ENCODE measurements at regions not wholly inside any gene's neighbourhood (a gene's known extent, or its start where the extent isn't known, plus 50 kb on each side); places are given as distances from the start of the nearest gene placed in this dataset.
A peak's percentile ranks its signal among the peaks of the same experiment; 100 is the strongest.

DNA sequence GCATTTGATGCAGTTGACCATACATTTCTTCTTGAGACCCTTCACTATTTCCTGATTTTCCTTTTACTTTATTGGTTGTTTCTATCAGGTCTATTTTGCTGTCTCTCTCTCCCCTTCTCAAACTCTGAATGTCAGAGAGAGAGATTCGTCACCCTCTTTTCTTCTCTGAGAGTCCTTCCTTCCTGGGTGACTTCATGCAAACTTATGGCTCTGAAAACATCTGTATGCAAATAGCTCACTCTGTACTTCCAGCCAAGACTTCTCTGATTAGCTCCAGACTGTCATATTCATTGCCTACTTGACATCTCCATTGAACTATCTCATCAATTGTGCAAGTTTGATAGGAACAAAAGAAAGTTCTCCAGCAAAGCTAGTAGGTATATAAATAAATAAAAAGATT, 191.7 kb upstream of the KLF6 start:
- TF ChIP-seq CTCF (IDR thresholded peaks at IDR 0.05; ENCODE audit: insufficient read depth, low read length) = no peak
- no peak for DNase-seq (ENCODE audit: low read depth)
- H3K4me3 ChIP-seq (ENCODE audit: low read depth, low read length) = no peak overlapping the region

DNA sequence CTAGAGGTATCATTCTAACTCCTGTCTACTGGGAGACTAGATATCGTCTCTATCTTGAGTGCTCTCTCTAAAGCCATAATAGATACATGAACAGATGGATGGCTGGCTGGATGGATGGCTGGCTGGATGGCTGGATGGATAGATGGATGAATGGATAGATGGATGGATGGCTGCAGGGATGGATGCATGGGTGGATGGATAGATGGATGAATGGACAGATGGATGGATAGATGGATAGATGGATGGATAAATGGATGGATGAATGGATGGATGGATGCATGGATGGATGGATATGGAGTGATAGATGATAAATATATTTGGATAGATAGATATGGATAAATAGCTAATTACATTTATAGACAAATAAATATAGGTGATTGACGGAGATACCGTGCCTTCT, 191.2 kb upstream of the KLF6 start:
- TF ChIP-seq CTCF (IDR thresholded peaks at IDR 0.05; ENCODE audit: insufficient read depth, low read length) = no peak
- no peak overlapping the region for H3K4me3 ChIP-seq (ENCODE audit: low read depth, low read length)
- no peak for DNase-seq (ENCODE audit: low read depth)

DNA sequence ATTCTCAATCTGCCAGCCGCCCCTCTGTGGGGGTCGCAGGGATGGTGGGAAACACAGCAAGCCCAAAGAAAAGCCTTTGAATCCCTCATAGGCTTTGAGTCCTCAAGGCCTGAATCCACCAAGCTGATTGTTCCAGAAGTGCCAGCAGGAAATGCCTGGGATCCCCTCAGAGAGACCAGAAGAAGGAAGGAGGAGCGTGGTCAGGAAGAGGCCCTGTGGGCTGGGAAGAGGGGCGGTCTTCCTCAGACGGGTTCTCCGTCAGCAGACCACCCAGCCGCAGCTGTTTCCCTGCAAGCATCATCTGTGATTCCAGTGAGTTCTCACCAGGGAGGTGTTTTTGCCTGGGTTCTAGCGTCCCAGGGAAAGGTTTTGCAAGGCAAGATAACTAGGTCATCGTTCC, 190.0 kb upstream of the KLF6 start:
- DNase-seq (ENCODE audit: low read depth) = no peak
- no peak overlapping the region for H3K4me3 ChIP-seq (ENCODE audit: low read depth, low read length)
- no peak for TF ChIP-seq CTCF (IDR thresholded peaks at IDR 0.05; ENCODE audit: insufficient read depth, low read length)

DNA sequence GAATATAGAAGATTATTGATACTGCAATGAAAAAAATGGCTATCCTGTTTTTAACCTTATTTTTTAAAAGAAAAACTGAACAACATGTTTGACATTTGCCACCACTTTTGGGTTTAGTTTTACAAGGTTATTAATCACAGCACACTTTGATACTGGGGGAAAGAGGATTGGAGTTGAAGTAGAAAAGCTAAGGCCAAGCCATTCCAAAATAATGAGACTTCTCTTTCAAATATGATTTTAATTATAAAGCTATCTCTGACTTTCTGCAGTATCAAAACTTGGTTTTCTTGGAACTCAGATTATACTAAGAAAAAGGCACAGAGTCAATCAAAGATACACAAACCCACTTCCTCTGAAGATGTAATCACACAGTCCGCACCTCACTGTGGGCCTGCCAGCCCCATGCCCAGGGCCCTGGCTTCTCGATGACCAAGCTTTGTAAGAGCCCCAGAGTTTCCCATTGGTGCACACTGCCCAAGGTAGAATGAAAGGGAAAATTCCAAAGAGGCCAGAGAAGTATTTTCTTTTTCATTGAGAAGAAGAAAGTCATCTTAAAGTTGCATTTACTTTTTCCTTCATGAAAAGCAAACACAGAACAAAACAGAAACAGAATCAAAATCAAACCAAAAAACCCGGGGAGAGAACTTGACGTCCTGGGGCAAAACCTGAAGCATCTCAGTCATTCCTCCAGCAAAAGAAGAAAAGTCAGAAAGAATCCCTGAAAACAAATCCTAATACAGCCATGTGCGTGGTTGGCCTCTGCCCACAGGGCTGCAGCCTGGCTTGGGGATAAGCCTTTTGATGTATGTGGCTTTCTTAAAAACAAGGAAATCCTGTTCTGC, 187.7 kb upstream of the KLF6 start:
- no peak for TF ChIP-seq CTCF (IDR thresholded peaks at IDR 0.05; ENCODE audit: insufficient read depth, low read length)
- no peak overlapping the region for H3K4me3 ChIP-seq (ENCODE audit: low read depth, low read length)
- peak; percentile 35 for DNase-seq (ENCODE audit: low read depth)

DNA sequence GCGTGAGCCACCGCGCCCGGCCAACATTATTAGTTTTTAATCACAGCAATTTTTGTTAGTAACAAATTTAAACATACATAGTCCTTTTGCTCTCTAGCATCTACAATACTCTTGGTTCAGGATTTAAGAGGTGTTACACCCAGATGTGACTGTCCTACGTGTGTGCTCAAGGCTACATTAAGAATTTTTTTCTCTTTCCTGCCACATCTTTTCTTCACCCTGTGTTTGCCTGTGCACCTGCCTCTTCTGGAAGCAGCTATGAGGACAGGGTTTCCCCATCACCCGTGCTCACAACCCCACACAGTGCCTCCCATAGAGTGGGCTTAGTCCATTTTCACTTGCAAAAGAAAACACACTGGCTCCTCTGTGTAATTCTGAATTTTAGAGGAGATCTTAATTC, 186.7 kb upstream of the KLF6 start:
- H3K4me3 ChIP-seq (ENCODE audit: low read depth, low read length) = no peak overlapping the region
- no peak for TF ChIP-seq CTCF (IDR thresholded peaks at IDR 0.05; ENCODE audit: insufficient read depth, low read length)
- no peak for DNase-seq (ENCODE audit: low read depth)

- no peak for TF ChIP-seq CTCF (IDR thresholded peaks at IDR 0.05; ENCODE audit: insufficient read depth, low read length)
- DNase-seq (ENCODE audit: low read depth) = no peak
- no peak overlapping the region for H3K4me3 ChIP-seq (ENCODE audit: low read depth, low read length)
Observed at GRCh38 chr10:3969876-3970666, 185.1 kb upstream of the KLF6 start.

Data from fibroblast of the aortic adventitia (primary cell).